NB4 (cell line): ENCODE measurements at regions not wholly inside any gene's neighbourhood (a gene's known extent, or its start where the extent isn't known, plus 50 kb on each side); places are given as distances from the start of the nearest gene placed in this dataset.
A peak's percentile ranks its signal among the peaks of the same experiment; 100 is the strongest.

Source experiments
- DNase-seq: peaks from one replicate; pipeline ENCODE4 v3.0.0; 2010; ENCODE audit warnings: low read depth
- H3K4me3 ChIP-seq: one replicate; pipeline ENCODE4 v1.5.1; 2011; ENCODE audit warnings: mild to moderate bottlenecking, low read depth, low read length, moderate library complexity
- CTCF ChIP-seq: IDR thresholded peaks from one replicate; pipeline ENCODE4 v1.5.1; 2012; ENCODE audit warnings: low read depth, low read length
- MAX ChIP-seq: IDR thresholded peaks from 2 replicates; pipeline ENCODE4 v1.6.1; 2011; ENCODE audit warnings: low read depth, low read length
- MYC ChIP-seq: IDR thresholded peaks from 2 replicates; pipeline ENCODE4 v1.6.1; 2011; ENCODE audit warnings: low read depth, low read length
- POLR2A ChIP-seq: IDR thresholded peaks from 2 replicates; pipeline ENCODE4 v1.6.1; 2011; ENCODE audit warnings: mild to moderate bottlenecking; ENCODE audit not compliant: insufficient read length; ENCODE audit errors: extremely low read depth

DNA sequence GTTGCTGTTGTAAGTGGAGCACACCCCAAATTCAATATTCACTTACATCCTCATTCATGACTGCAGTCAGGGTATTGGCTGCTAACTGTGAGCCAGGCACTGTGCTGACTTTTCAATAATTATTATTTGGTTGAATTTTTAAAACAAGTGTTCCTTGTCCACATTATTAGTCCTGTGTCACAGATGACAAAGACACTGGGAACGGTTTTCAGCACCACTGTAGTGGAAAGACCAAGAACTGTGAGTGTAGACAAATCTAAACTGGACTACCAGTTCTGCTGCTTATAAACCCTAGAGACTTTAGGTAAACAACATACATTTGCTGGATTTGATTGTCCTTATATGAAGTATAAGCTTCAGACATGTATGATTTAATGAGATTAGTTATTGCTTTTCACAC lies 197.7 kb upstream of the ROBO2 start:
- H3K4me3 ChIP-seq, result no peak overlapping the region
- TF ChIP-seq CTCF (no peak), MYC (no peak), MAX (no peak), POLR2A (no peak)
- DNase-seq, result no peak

DNA sequence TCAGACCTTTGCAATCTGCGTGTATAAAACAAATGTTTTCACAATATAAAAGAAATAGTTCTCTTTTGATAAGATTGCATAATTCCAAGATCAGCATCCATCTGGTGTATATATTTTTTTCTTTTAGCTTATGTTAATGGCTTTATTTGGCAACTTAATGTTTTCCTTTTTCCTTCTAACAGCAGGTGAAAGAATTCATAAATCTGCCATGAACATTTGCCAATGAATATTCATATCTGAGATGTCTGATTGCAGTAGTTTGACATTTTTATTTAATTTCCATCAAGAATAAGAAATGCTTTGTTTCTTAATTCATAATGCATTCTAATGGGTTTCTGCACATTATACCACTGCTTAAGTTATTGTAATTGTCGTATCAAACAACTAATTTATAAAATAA lies 184.4 kb upstream of the ROBO2 start:
- TF ChIP-seq CTCF (no peak), MYC (no peak)
- no peak overlapping the region for H3K4me3 ChIP-seq
- DNase-seq, result no peak

GRCh38 chr3:76859596-76859995 lies 180.3 kb upstream of the ROBO2 start:
- TF ChIP-seq CTCF (no peak), POLR2A (no peak), MYC (no peak), MAX (no peak)
- peak; percentile 4 for DNase-seq

DNA sequence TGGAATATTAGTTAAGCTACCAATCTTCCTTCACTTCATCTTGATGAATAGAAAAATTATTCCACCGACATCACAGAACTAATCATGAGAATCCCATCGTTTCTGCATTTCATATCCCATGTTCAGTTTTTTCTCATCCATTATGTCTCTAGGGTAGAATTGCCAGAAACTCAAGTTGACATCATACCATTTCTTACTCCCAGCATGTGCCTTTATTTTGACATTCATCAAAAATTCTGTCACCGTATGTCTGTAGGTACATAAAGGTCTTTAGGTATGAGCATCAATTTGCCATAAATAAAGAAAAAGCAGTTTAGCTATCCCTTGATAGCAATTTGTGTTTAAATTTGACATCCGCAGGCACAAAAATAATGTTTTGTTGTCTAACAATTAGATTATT lies 175.5 kb upstream of the ROBO2 start:
- no peak overlapping the region for H3K4me3 ChIP-seq
- DNase-seq, result no peak
- TF ChIP-seq POLR2A (no peak), CTCF (no peak), MAX (no peak), MYC (no peak)

More at GRCh38 chr3:76859596-76859995, 180.3 kb upstream of the ROBO2 start:
- H3K4me3 ChIP-seq, result no peak overlapping the region

- H3K4me3 ChIP-seq, result no peak overlapping the region
- TF ChIP-seq POLR2A (no peak), MYC (no peak), MAX (no peak), CTCF (no peak)
- no peak for DNase-seq
These were observed 173.0 kb upstream of the ROBO2 start for GRCh38 chr3:76866729-76867408.

- no peak for DNase-seq
- H3K4me3 ChIP-seq, result no peak overlapping the region
- TF ChIP-seq MYC (no peak), MAX (no peak), POLR2A (no peak), CTCF (no peak)
These were observed 170.0 kb upstream of the ROBO2 start for GRCh38 chr3:76869726-76870384.
